ENCODE measurements at regions not wholly inside any gene's neighbourhood (a gene's known extent, or its start where the extent isn't known, plus 50 kb on each side); places are given as distances from the start of the nearest gene placed in this dataset.

DNA sequence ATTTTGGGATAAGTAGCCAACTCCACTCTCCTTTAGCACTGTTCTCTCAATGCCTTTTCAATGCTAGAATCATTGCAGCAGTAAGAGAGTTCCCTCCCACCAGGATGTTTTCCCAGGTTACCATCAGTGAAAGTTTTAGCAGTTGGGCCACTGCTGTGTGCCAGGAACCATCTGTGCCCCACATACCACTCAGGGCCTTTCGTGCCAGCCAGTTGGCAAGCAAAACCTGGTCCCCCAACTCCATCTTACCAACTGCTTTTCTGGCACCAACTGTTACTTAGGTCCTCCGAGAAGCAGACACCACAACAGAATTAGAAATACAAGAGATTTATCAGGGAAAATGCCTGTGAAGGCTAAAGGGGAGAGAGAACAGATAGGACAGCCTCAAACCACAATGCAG, 533.4 kb upstream of the NBEA start:
- H3K4me3 ChIP-seq (ENCODE audit: low read length): no peak overlapping the region
- H3K9me3 ChIP-seq (ENCODE audit: control insufficient read depth, low read length): no peaks in the 10 kb centered on the region
- H3K36me3 ChIP-seq (ENCODE audit: control insufficient read depth, insufficient read depth, low read length, severe bottlenecking): no peaks in the 10 kb centered on the region
- no peaks in the 10 kb centered on the region for H3K27me3 ChIP-seq (replicated peaks; ENCODE audit: control insufficient read depth, insufficient read depth, low read length)
- H3K4me1 ChIP-seq (ENCODE audit: control insufficient read depth, insufficient read depth, low read length): peaks cover 2% of the 10 kb centered on the region
- no peak overlapping the region for H3K9ac ChIP-seq (ENCODE audit: low read length)
- DNase-seq (ENCODE audit: low read depth): no peak

DNA sequence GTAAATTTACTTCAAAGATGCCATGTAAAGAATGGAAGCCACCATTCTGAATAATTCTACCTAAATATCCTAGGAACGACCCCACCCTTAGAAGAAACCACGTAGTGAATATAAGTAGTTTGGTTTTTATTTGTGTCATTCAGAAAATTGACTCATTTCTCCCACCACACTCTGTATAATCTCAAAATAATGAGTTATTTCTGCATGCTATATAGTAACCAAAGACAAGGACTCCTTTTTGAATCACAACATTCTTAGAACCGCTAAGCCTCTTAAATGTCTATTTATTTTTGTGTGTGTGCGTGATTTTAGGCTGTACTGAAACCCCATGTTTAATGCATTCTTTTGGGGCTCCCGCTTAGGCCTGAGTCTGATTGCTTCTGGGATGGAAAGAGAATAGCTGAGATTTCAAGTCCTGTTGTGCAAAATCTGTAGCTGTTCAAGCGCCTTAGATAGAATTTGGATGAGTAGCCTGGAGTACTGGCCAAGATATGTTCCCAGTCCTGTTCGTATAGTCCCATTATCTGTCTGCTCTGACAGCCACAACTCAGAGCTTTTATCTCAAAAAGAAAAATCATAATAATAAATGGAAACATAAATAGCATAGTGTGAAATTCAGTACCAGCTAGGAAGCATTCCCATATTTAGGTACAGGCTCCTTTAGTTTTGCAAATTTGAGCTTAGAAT, 532.4 kb upstream of the NBEA start:
- DNase-seq (ENCODE audit: low read depth): no peak
- Histone ChIP-seq H3K4me1 (ENCODE audit: control insufficient read depth, insufficient read depth, low read length) (peaks cover 2% of the 10 kb centered on the region), H3K27me3 (replicated peaks; ENCODE audit: control insufficient read depth, insufficient read depth, low read length) (no peaks in the 10 kb centered on the region), H3K4me3 (ENCODE audit: low read length) (no peak overlapping the region), H3K9me3 (ENCODE audit: control insufficient read depth, low read length) (no peaks in the 10 kb centered on the region), H3K36me3 (ENCODE audit: control insufficient read depth, insufficient read depth, low read length, severe bottlenecking) (no peaks in the 10 kb centered on the region), H3K9ac (ENCODE audit: low read length) (no peak overlapping the region)

DNA sequence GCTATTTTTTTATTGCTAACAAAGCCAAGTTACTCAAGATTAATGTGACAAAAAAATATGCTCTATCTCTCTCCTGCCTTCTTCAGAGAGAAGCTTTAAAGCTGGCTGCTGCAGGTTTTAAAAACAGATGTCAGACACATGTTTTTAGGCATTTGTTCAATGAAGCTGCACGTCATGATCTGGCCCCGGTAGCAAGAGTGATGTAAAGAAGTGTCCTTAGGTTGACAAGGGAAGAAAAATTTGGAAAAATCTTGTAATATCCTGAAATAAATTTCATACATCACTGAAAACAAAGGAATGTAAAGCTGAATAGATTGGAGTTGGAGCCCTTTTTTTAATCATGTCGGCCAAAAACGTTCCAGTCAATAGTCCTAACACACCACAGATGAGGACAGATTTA, 531.4 kb upstream of the NBEA start:
- Histone ChIP-seq H3K4me3 (ENCODE audit: low read length) (no peak overlapping the region), H3K27me3 (replicated peaks; ENCODE audit: control insufficient read depth, insufficient read depth, low read length) (no peaks in the 10 kb centered on the region), H3K9ac (ENCODE audit: low read length) (no peak overlapping the region), H3K4me1 (ENCODE audit: control insufficient read depth, insufficient read depth, low read length) (peaks cover 2% of the 10 kb centered on the region), H3K9me3 (ENCODE audit: control insufficient read depth, low read length) (no peaks in the 10 kb centered on the region), H3K36me3 (ENCODE audit: control insufficient read depth, insufficient read depth, low read length, severe bottlenecking) (no peaks in the 10 kb centered on the region)
- DNase-seq (ENCODE audit: low read depth): no peak

DNA sequence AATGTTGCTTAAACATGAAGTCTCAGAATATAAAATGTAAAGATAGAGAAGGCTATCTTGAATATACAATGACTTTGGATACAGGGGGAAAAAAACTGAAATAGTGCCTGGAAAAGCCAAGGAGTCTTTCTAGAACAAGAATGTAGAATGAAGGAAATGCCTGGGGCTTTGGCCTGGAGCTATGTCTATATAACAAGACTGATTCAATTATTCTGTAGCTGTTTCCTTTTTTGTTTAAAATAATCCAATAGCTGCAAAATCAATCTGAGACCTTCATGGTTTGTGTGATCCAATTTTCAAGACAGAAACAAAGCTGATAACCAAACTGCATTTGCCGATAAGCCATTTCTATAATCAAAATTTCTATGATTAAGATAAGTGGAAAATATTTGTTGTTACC, 530.9 kb upstream of the NBEA start:
- H3K4me3 ChIP-seq (ENCODE audit: low read length): no peak overlapping the region
- peaks cover 2% of the 10 kb centered on the region for H3K4me1 ChIP-seq (ENCODE audit: control insufficient read depth, insufficient read depth, low read length)
- no peaks in the 10 kb centered on the region for H3K9me3 ChIP-seq (ENCODE audit: control insufficient read depth, low read length)
- DNase-seq (ENCODE audit: low read depth): no peak
- H3K36me3 ChIP-seq (ENCODE audit: control insufficient read depth, insufficient read depth, low read length, severe bottlenecking): no peaks in the 10 kb centered on the region
- H3K27me3 ChIP-seq (replicated peaks; ENCODE audit: control insufficient read depth, insufficient read depth, low read length): no peaks in the 10 kb centered on the region
- no peak overlapping the region for H3K9ac ChIP-seq (ENCODE audit: low read length)

DNA sequence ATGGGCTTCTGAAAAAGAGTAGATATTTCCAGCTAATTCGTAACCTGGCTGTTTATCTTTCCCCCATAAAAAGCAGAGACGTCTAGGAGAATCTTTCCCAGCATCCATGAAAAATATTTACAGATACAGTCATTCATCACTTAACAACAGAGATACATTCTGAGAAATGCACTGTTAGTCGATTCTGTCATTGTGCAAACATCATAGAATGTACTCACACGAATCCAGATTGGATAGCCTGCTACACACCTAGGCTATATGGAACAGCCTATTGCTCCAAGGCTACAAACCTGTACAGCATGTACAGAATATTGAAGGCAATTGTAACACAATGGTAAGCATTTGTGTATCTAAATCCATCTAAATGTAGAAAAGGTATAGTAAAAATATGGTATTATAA, 530.2 kb upstream of the NBEA start:
- Histone ChIP-seq H3K9ac (ENCODE audit: low read length) (no peak overlapping the region), H3K36me3 (ENCODE audit: control insufficient read depth, insufficient read depth, low read length, severe bottlenecking) (no peaks in the 10 kb centered on the region), H3K4me3 (ENCODE audit: low read length) (no peak overlapping the region), H3K4me1 (ENCODE audit: control insufficient read depth, insufficient read depth, low read length) (peaks cover 2% of the 10 kb centered on the region), H3K27me3 (replicated peaks; ENCODE audit: control insufficient read depth, insufficient read depth, low read length) (no peaks in the 10 kb centered on the region), H3K9me3 (ENCODE audit: control insufficient read depth, low read length) (no peaks in the 10 kb centered on the region)
- DNase-seq (ENCODE audit: low read depth): no peak

DNA sequence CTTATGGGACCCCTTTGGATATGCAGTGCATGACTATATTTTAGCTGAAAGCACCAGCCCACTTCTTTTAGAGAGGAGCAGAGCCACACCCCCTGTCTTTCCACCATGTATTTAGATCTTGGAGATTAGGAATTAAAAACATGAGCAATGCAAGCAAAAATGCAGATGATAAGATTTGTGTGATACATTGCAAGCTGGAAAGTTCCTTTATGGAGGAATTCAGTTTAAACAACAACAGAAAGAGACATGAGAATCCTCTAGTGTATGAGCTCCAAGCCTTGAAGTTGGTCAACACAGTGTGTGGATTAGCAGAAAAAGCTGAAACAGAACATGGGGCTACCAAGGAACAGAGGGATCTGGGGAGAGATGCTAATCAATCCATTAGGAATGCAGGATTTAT, 529.8 kb upstream of the NBEA start:
- H3K9ac ChIP-seq (ENCODE audit: low read length): no peak overlapping the region
- no peaks in the 10 kb centered on the region for H3K36me3 ChIP-seq (ENCODE audit: control insufficient read depth, insufficient read depth, low read length, severe bottlenecking)
- no peak overlapping the region for H3K4me3 ChIP-seq (ENCODE audit: low read length)
- DNase-seq (ENCODE audit: low read depth): peak; percentile 38
- peaks cover 2% of the 10 kb centered on the region for H3K4me1 ChIP-seq (ENCODE audit: control insufficient read depth, insufficient read depth, low read length)
- no peaks in the 10 kb centered on the region for H3K27me3 ChIP-seq (replicated peaks; ENCODE audit: control insufficient read depth, insufficient read depth, low read length)
- no peaks in the 10 kb centered on the region for H3K9me3 ChIP-seq (ENCODE audit: control insufficient read depth, low read length)

DNA sequence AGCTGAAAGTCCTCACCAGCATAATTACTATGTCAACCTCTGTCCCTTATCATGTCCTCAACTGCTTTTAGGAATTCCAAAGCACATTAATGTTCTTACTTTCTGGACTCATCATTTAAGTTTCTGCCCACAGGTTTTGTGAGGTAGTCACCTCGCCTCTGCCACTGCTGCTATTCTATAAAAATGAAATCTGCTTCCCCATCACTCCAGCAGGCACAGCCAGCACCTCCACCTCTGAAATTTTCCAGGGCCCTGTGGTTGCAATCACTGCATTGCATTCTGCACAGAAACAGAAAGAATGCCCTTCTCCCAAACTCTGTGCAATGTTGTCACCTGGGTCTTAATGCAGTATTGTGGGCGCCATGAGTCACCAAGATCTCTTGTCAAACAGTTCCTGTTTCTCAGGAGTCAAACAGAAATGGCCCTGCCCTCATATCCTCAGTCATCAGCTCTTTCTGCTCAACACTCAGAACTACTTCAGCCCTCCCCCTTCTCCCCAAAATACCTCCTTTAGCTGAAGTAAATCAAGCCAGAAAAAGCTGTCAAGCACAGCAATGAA, 529.2 kb upstream of the NBEA start:
- Histone ChIP-seq H3K4me1 (ENCODE audit: control insufficient read depth, insufficient read depth, low read length) (peaks cover 2% of the 10 kb centered on the region), H3K27me3 (replicated peaks; ENCODE audit: control insufficient read depth, insufficient read depth, low read length) (no peaks in the 10 kb centered on the region), H3K9ac (ENCODE audit: low read length) (no peak overlapping the region), H3K36me3 (ENCODE audit: control insufficient read depth, insufficient read depth, low read length, severe bottlenecking) (no peaks in the 10 kb centered on the region), H3K4me3 (ENCODE audit: low read length) (no peak overlapping the region), H3K9me3 (ENCODE audit: control insufficient read depth, low read length) (no peaks in the 10 kb centered on the region)
- DNase-seq (ENCODE audit: low read depth): peak; percentile 13

DNA sequence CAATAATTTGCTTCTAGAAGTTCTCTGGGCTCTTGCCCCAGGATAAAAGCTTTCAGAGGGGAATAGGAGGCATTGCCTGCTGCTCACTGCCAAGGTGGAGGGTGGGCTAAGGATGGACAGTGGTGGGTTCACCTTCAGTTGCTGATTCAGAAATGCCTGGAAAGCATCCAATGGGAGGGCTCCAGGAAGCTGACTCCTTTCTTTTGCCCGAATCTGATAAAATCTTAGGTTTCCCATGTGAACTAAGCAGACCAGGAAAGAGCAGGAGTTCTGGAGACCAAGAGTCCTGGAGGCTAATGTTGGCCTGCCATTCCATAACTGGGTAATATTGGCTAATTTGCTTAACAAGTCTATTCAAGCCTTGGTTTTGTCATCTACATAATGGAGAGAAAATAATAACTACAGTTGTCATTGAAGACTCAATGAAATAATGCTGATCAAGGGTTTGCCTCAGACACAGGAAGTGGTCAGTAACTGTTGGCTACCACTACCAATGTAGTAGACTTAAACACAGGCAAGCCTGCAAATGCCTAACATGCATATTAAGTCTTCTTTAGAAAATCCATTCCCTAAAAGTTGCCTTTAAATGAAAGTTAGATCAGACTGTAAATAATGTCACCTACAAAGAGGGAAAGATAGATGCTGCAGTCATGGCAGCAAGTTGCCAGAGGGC, 528.4 kb upstream of the NBEA start:
- Histone ChIP-seq H3K4me1 (ENCODE audit: control insufficient read depth, insufficient read depth, low read length) (peaks cover 2% of the 10 kb centered on the region), H3K36me3 (ENCODE audit: control insufficient read depth, insufficient read depth, low read length, severe bottlenecking) (no peaks in the 10 kb centered on the region), H3K4me3 (ENCODE audit: low read length) (no peak overlapping the region), H3K9ac (ENCODE audit: low read length) (no peak overlapping the region), H3K9me3 (ENCODE audit: control insufficient read depth, low read length) (no peaks in the 10 kb centered on the region), H3K27me3 (replicated peaks; ENCODE audit: control insufficient read depth, insufficient read depth, low read length) (no peaks in the 10 kb centered on the region)
- no peak for DNase-seq (ENCODE audit: low read depth)

DNA sequence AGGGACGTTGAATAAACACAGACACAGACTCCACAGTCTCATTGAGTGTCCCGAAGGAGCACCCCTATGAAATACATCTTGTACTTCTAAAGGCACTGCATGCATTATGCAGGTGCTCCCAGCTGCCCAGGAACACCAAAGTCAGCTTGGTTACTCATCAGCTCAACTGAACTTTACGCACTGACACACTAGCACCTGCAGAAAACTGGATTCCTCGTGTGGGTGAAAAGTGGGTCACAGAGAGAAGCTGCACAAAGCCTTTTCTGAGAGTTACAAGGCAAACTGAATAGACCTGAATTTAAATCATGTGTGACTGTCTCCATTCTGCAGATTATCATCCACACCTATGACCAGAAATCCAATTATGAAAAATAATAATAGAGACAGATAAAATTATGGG, 527.5 kb upstream of the NBEA start:
- Histone ChIP-seq H3K4me1 (ENCODE audit: control insufficient read depth, insufficient read depth, low read length) (peaks cover 2% of the 10 kb centered on the region), H3K9me3 (ENCODE audit: control insufficient read depth, low read length) (no peaks in the 10 kb centered on the region), H3K27me3 (replicated peaks; ENCODE audit: control insufficient read depth, insufficient read depth, low read length) (no peaks in the 10 kb centered on the region), H3K36me3 (ENCODE audit: control insufficient read depth, insufficient read depth, low read length, severe bottlenecking) (no peaks in the 10 kb centered on the region), H3K4me3 (ENCODE audit: low read length) (no peak overlapping the region), H3K9ac (ENCODE audit: low read length) (no peak overlapping the region)
- DNase-seq (ENCODE audit: low read depth): no peak

DNA sequence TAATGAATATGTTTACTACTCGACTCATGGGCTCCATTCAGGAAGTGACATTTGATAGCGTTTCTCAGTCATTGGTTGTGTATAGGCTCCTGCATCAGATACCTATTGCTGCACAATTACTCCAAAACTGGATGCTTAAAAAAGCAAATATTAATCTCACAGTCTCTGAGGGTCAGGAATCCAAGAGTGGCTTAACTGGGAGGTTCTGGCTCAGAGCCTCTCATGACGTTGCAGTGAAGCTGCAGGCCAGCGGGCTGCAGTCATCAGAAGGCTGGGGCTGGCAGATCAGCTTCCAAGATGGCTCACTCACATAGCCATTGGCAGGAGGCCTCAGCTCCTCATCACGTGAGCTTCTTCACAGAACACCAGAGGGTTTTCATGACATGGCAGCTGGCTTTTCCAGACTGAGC, 525.1 kb upstream of the NBEA start:
- H3K4me3 ChIP-seq (ENCODE audit: low read length): peak overlapping the region; percentile 40

DNA sequence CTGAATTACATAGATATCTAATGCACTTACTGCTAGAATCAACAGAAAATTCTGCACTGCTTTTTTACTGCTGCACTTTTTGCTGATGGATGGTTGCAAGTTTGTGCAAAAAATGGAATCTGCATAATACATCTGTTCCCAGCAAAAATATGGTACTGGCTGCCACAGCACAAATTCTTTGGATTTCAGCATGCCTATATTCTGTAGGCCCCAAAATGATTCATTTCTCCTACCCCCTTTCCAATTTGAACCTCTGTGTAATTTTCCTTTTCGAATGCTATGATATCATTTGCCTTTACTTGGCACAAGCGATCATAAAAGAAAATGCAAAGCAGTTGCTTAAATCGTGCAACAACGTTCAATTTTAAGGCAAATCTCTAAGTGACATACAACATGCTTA, 524.2 kb upstream of the NBEA start:
- H3K4me1 ChIP-seq (ENCODE audit: control insufficient read depth, insufficient read depth, low read length): peaks cover 2% of the 10 kb centered on the region
- no peak overlapping the region for H3K9ac ChIP-seq (ENCODE audit: low read length)
- H3K4me3 ChIP-seq (ENCODE audit: low read length): no peak overlapping the region
- no peaks in the 10 kb centered on the region for H3K27me3 ChIP-seq (replicated peaks; ENCODE audit: control insufficient read depth, insufficient read depth, low read length)
- DNase-seq (ENCODE audit: low read depth): no peak
- H3K36me3 ChIP-seq (ENCODE audit: control insufficient read depth, insufficient read depth, low read length, severe bottlenecking): no peaks in the 10 kb centered on the region
- H3K9me3 ChIP-seq (ENCODE audit: control insufficient read depth, low read length): no peaks in the 10 kb centered on the region

More for the DNA sequence above, 525.1 kb upstream of the NBEA start:
- Histone ChIP-seq H3K9ac (ENCODE audit: low read length) (no peak overlapping the region), H3K9me3 (ENCODE audit: control insufficient read depth, low read length) (no peaks in the 10 kb centered on the region), H3K27me3 (replicated peaks; ENCODE audit: control insufficient read depth, insufficient read depth, low read length) (no peaks in the 10 kb centered on the region), H3K4me1 (ENCODE audit: control insufficient read depth, insufficient read depth, low read length) (peaks cover 2% of the 10 kb centered on the region), H3K36me3 (ENCODE audit: control insufficient read depth, insufficient read depth, low read length, severe bottlenecking) (no peaks in the 10 kb centered on the region)
- DNase-seq (ENCODE audit: low read depth): no peak

Data from adipocyte (in vitro differentiated cells).